Stimulated activated CD8-positive, alpha-beta memory T cell treated with anti-CD3 and anti-CD28 coated beads, Interleukin-12 subunit alpha, Interleukin-12 subunit beta, amount 100 ng/mL, for 4 hours (primary cell): ENCODE measurements at regions not wholly inside any gene's neighbourhood (a gene's known extent, or its start where the extent isn't known, plus 50 kb on each side); places are given as distances from the start of the nearest gene placed in this dataset.
"Not testable (repeated sequence)": the region's sequence is repeated elsewhere in the genome, so short reads cannot be mapped to it uniquely, and the experiment has no call there.

Source experiments
- DNase-seq: peaks from one replicate; pipeline ENCODE4 v3.0.0-alpha.2; 2020; ENCODE audit warnings: low read depth

- not testable (repeated sequence) for DNase-seq
Observed at GRCh38 chr1:222470252-222470805, 77.6 kb downstream of the HHIPL2 start.

- no peak for DNase-seq
Observed at GRCh38 chr1:222466150-222466865, 81.6 kb downstream of the HHIPL2 start.

- DNase-seq = peak; percentile 64
Observed at GRCh38 chr1:222465211-222466041, 82.5 kb downstream of the HHIPL2 start.

GRCh38 chr1:222464841-222465210, 83.1 kb downstream of the HHIPL2 start:
- no peak for DNase-seq

- DNase-seq = no peak
Observed at GRCh38 chr1:222463059-222463730, 84.7 kb downstream of the HHIPL2 start.

GRCh38 chr1:222462601-222463000, 85.3 kb downstream of the HHIPL2 start:
- no peak for DNase-seq

- no peak for DNase-seq
Observed at GRCh38 chr1:222461941-222462340, 86.0 kb downstream of the HHIPL2 start.

- no peak for DNase-seq
Observed at GRCh38 chr1:222459652-222460051, 88.3 kb downstream of the HHIPL2 start.

GRCh38 chr1:222457513-222457912, 90.4 kb downstream of the HHIPL2 start:
- no peak for DNase-seq

- DNase-seq = no peak
Observed at GRCh38 chr1:222457084-222457483, 90.8 kb downstream of the HHIPL2 start.

GRCh38 chr1:222455188-222455879, 92.6 kb downstream of the HHIPL2 start:
- DNase-seq = peak; percentile 56

- DNase-seq = no peak
Observed at GRCh38 chr1:222454782-222455181, 93.1 kb downstream of the HHIPL2 start.

GRCh38 chr1:222454186-222454585, 93.7 kb downstream of the HHIPL2 start:
- DNase-seq = no peak

- no peak for DNase-seq
Observed at GRCh38 chr1:222452031-222452430, 95.9 kb downstream of the HHIPL2 start.

- DNase-seq = no peak
Observed at GRCh38 chr1:222443566-222443965, 104.3 kb downstream of the HHIPL2 start.

GRCh38 chr1:222441066-222441465, 106.8 kb downstream of the HHIPL2 start:
- DNase-seq = no peak

GRCh38 chr1:222424826-222425225, 123.1 kb downstream of the HHIPL2 start:
- DNase-seq = no peak

- no peak for DNase-seq
Observed at GRCh38 chr1:222421380-222421779, 126.5 kb downstream of the HHIPL2 start.

GRCh38 chr1:222420633-222421032, 127.3 kb downstream of the HHIPL2 start:
- DNase-seq = no peak

- DNase-seq = no peak
Observed at GRCh38 chr1:222418654-222419053, 129.2 kb downstream of the HHIPL2 start.

- DNase-seq = no peak
Observed at GRCh38 chr1:222417264-222417663, 130.6 kb downstream of the HHIPL2 start.
